Neutrophil (primary cell): ENCODE measurements at regions not wholly inside any gene's neighbourhood (a gene's known extent, or its start where the extent isn't known, plus 50 kb on each side); places are given as distances from the start of the nearest gene placed in this dataset.

Experiments
- H3K27ac ChIP-seq: fragments of 200-600 bp; sonication (generic); 2 replicates; pipeline ENCODE4 v1.5.1; 2016; ENCODE audit warnings: mild to moderate bottlenecking, moderate library complexity
- H3K27me3 ChIP-seq: fragments of 200-600 bp; sonication (generic); 2 replicates; pipeline ENCODE4 v1.6.0; 2016; ENCODE audit warnings: mild to moderate bottlenecking
- H3K36me3 ChIP-seq: fragments of 200-600 bp; sonication (generic); 2 replicates; pipeline ENCODE4 v1.5.1; 2017
- H3K4me1 ChIP-seq, 2 experiments: fragments of 200-600 bp in 1 of 2; sonication (generic) in 1 of 2; 1 replicate in 1 of 2; 2 replicates in 1 of 2; pipeline versions ENCODE4 v1.5.1 to v1.6.1; 2013 to 2016; ENCODE audit warnings: low read depth in 1 of 2, low read length in 1 of 2, mild to moderate bottlenecking in 1 of 2, moderate library complexity in 1 of 2; ENCODE audit not compliant: control insufficient read depth in 1 of 2, insufficient read depth in 1 of 2
- H3K4me3 ChIP-seq, 2 experiments: fragments of 200-600 bp in 1 of 2; sonication (generic) in 1 of 2; 1 replicate in 1 of 2; 2 replicates in 1 of 2; pipeline ENCODE4 v1.5.1; 2013 to 2016; ENCODE audit warnings: low read depth in 1 of 2, low read length in 1 of 2, mild to moderate bottlenecking in 1 of 2, moderate library complexity in 1 of 2
- H3K9me3 ChIP-seq: fragments of 200-600 bp; sonication (generic); 2 replicates; pipeline ENCODE4 v1.5.1; 2016
- TF ChIP-seq, protein P1 (sequence below): fragments of 200-600 bp; sonication (generic); IDR thresholded peaks from 2 replicates; pipeline ENCODE4 v1.5.1; 2016; ENCODE audit warnings: antibody characterized with exemption

- H3K27ac ChIP-seq, result no peak overlapping the region
- no peaks in the 10 kb centered on the region for H3K4me1 ChIP-seq
- H3K27me3 ChIP-seq, result no peaks in the 10 kb centered on the region
- TF ChIP-seq, protein P1, sequence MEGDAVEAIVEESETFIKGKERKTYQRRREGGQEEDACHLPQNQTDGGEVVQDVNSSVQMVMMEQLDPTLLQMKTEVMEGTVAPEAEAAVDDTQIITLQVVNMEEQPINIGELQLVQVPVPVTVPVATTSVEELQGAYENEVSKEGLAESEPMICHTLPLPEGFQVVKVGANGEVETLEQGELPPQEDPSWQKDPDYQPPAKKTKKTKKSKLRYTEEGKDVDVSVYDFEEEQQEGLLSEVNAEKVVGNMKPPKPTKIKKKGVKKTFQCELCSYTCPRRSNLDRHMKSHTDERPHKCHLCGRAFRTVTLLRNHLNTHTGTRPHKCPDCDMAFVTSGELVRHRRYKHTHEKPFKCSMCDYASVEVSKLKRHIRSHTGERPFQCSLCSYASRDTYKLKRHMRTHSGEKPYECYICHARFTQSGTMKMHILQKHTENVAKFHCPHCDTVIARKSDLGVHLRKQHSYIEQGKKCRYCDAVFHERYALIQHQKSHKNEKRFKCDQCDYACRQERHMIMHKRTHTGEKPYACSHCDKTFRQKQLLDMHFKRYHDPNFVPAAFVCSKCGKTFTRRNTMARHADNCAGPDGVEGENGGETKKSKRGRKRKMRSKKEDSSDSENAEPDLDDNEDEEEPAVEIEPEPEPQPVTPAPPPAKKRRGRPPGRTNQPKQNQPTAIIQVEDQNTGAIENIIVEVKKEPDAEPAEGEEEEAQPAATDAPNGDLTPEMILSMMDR, result no peak
- H3K9me3 ChIP-seq, result no peaks in the 10 kb centered on the region
- no peak overlapping the region for H3K4me3 ChIP-seq
- no peaks in the 10 kb centered on the region for H3K36me3 ChIP-seq
Measured at GRCh38 chr13:54845351-54845965, 1816.8 kb downstream of the OLFM4 start.

- H3K27ac ChIP-seq, result no peak overlapping the region
- no peak overlapping the region for H3K4me3 ChIP-seq
- TF ChIP-seq, protein P1, result no peak
- no peaks in the 10 kb centered on the region for H3K9me3 ChIP-seq
- no peaks in the 10 kb centered on the region for H3K27me3 ChIP-seq
- no peaks in the 10 kb centered on the region for H3K4me1 ChIP-seq
- no peaks in the 10 kb centered on the region for H3K36me3 ChIP-seq
Measured at GRCh38 chr13:54852831-54853230, 1824.2 kb downstream of the OLFM4 start.

DNA sequence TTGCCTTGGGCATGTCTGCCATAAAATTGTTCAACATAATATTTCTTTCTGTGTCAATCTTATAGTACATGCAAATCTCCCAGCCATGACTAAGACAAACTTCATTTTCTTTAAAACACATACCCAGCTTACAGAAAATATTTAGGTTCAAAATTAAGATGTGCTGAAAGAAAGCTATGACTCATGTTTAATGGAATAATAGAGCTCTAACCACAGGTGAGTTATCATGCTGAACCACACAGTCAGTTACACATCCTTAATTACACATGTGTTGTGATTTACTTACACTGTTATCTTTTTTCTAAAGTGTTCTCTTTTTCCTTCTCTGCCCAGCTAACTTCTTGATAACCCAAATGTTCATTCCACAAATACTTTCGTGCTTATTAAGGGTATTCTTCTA, 1831.2 kb downstream of the OLFM4 start:
- TF ChIP-seq, protein P1, result no peak
- no peaks in the 10 kb centered on the region for H3K27me3 ChIP-seq
- H3K27ac ChIP-seq, result no peak overlapping the region
- H3K4me3 ChIP-seq, result no peak overlapping the region
- no peaks in the 10 kb centered on the region for H3K36me3 ChIP-seq
- H3K9me3 ChIP-seq, result no peaks in the 10 kb centered on the region
- no peaks in the 10 kb centered on the region for H3K4me1 ChIP-seq

DNA sequence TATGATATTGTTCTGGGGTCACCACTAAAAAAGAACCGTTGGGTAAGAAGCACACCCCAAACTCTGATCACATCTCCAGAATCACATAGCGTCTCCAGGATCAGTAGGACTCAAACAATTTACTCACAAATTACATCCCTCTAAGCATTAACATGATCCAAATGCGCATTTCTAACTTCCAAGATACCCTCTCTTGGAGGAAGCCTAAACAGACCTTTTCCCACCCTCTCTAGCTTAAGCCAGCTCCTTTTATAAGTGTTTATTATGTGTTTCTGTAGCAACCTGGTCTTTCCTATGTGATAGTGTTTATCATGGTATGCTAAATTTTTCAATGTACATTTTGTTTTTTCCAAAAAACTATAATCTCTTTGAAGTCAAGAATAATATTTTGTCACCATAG, 1846.5 kb downstream of the OLFM4 start:
- Histone ChIP-seq H3K9me3 (no peaks in the 10 kb centered on the region), H3K27ac (no peak overlapping the region), H3K4me3 (no peak overlapping the region), H3K27me3 (no peaks in the 10 kb centered on the region), H3K36me3 (no peaks in the 10 kb centered on the region), H3K4me1 (no peaks in the 10 kb centered on the region)
- TF ChIP-seq, protein P1, result no peak

- Histone ChIP-seq H3K27me3 (no peaks in the 10 kb centered on the region), H3K36me3 (no peaks in the 10 kb centered on the region), H3K4me3 (no peak overlapping the region), H3K27ac (no peak overlapping the region), H3K4me1 (no peaks in the 10 kb centered on the region), H3K9me3 (no peaks in the 10 kb centered on the region)
- TF ChIP-seq, protein P1, result no peak
Measured at GRCh38 chr13:54879036-54879435, 1850.4 kb downstream of the OLFM4 start.
